Fibroblast of peridontal ligament (primary cell): ENCODE measurements at regions not wholly inside any gene's neighbourhood (a gene's known extent, or its start where the extent isn't known, plus 50 kb on each side); places are given as distances from the start of the nearest gene placed in this dataset.

Source experiments
- DNase-seq: peaks from one replicate; pipeline ENCODE4 v3.0.0-alpha.2; 2010; ENCODE audit errors: extremely low read depth

DNA sequence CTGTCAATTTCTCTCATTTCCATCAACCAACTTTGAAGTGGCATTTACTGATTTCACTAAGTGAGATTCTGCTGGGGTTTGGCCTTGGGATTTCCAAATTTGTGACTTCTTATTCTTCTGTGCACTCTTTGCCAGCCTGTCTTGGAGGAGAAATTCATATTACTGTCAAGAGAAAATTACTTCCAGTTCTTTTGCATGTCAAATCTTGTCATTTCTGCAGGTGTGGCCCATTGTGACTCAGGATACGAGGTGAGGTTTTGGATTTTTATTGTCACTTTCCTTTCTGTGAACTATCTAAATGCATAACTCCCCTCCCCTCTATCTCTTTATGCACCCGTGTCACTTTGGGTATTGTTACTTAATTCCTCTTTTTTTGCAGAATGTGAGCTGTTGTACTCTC is 102.6 kb upstream of the GUCY1A1 start:
- no peak for DNase-seq

DNA sequence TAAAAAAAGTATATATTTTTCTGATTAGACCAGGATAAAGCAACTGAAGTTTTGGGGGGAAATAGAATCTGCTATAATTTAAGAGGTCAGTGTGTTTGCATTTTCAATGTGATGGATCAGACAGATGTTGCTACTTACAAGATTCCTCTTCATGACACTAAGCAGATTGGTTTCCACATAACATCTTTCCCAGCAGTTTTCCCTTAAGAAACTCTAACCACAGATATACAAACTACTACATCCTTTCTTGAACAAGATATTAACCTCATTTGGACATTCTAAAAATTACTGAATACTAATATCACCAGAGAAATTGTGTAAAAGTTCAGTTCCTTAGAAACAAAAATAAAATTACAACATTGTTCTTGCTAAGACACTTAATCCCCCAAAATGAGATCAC is 106.7 kb upstream of the GUCY1A1 start:
- DNase-seq, result peak; percentile 49

DNA sequence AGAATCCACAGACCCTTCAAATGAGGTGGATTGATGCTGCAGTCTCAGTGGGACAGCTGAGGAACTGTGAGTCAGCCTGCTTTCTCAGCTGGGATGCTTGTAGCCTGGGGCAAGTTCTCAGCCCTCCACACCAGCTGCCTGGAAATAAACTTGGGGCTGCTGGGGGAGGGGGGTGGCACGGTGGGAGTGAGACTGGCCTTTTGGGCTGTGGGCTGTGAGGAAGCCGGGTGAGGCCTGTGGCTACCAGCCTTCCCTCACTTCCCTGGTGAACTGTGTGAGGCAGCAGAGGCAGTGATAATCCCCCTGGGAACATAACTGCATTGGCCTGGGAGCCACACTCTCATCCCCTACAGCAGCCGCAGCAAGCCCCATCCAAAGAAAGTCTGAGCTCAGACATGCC is 114.5 kb upstream of the GUCY1A1 start:
- DNase-seq, result peak; percentile 8

DNA sequence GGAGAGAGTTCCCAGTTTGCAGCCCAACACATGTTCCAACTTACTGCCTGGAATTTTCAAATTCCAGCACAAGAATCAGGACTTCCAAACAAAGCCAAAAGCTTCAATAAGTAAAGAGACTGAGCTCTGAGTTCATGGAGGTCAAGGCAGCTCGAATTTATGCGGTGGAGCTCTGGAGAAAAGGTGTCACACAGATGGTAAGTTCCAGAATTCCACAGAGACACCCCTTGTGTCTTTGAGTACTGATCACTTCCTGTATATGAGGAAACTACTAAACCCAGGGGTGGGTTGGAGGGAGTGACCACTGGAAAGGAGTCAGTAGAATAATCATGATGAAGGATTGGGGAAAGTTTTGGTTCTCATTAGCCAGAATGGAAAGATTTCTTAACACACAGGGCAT is 118.5 kb upstream of the GUCY1A1 start:
- peak; percentile 81 for DNase-seq

DNA sequence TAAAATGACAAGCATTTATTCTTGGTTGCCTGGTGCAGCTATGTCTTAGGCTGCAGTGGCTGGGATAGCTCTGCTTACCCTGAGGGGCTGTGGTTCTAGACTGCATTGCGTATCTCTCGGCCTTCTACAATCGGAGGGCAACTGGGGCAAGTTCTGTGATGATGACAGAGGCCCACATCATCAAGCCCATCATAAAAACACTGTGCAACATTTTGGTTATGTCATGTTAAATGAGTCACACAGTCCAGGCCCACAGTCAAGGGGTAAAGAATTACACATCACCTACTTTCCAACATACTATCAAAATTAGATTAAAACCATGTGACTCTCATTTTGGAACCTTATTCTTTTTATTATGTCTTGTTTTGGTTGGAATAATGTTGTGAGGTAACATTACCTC is 120.2 kb upstream of the GUCY1A1 start:
- DNase-seq, result peak; percentile 18

DNA sequence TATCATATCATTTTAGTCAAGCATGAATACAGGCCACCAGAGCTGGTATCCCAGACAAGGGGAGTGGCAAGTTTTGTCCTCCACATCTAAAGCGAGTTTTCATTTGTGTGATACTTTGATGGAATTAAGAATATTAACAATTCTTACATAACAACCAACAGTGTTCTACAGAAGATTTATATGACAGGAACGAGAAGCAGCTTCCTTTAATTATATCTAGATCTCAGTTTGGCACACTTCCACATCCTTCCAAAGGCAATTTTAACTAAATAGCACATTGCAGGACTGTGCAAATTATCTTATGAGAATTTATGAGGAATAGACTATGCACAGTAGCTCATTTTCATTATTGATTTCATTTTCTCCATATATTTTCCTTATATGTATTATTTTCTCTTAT is 121.2 kb upstream of the GUCY1A1 start:
- no peak for DNase-seq

DNA sequence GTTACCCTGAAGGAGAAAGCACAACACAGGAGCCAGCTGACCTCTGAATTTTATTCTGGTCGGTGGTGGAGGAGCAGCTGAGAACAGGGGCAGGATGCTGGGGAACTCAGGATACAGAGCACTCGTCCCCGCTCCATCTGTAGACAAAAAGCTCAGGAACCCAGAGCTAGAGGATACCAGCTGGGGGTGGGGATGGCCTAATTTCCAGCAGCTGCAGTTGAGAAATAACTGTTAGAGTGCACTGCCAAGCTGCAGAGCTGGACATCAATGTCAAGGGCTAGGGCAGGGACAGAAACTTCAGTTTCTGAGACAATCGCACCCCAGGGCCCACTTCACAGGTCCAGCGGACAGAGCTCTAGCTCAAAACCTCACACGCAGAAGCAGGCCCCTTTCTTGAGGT is 122.1 kb upstream of the GUCY1A1 start:
- no peak for DNase-seq

DNA sequence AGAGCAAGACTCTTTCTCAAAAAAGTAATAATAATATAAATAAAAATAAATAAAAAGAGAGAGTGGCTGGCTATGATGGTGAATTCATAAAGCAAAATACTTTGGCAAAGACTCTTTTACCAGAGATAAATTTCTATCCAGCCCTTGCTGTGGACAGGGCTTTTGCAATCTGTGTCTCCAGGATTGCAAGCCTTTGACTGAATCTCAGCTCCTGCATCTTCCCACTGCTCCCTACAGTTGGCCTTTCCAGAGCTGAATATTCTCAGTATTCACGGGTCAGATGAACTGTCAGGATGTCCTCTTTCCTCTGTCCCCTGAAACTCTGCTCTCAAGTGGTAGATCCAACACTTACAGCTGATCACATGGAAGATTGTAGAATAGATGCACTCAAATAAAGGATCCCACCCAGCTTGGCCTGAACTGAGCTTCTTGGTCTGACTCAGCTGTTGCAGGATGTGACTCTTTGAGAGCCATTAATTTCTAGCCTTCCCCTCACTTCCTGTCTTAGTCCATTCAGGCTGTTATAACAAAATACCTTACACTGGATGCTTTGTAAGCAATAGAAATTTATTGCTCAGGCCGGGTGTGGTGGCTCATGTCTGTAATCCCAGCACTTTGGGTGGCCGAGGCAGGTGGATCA is 123.4 kb upstream of the GUCY1A1 start:
- DNase-seq, result peak; percentile 22

DNA sequence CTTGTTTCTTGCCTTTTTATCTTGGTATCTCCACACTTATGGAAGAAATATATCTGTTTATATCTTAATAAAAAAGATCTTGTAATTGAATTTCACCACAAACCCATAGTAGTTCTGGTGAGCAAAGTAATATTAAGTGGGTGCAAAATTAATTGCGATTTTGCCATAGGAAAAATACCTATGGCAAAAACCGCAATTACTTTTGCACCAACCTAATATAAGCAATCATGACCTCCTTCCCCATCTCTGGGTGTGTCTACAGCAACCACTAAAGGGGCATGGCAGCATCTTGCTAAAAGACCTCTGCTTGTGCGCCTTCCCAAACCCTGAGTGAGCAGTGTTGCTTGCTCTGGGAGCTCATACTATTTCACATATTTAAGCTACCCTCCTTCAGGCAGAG is 124.2 kb upstream of the GUCY1A1 start:
- no peak for DNase-seq

DNA sequence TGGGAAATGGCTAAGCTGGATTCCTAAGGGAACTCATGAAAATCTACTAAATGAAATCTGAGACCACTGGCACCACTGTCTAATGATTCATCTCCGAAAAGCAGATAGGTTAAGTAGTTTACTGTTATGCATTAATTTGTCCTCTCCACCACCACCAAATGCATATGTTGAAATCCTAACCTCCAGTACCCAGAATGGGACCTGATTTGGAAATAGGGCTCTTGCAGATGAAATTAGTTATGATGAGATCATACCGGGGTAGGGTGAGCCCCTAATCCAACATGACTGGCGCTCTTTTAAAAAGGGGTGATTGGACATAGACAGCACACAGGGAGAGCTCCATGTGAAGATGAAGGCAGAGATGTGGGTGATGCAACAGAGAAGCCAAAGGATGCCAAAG is 124.9 kb upstream of the GUCY1A1 start:
- peak; percentile 8 for DNase-seq

DNA sequence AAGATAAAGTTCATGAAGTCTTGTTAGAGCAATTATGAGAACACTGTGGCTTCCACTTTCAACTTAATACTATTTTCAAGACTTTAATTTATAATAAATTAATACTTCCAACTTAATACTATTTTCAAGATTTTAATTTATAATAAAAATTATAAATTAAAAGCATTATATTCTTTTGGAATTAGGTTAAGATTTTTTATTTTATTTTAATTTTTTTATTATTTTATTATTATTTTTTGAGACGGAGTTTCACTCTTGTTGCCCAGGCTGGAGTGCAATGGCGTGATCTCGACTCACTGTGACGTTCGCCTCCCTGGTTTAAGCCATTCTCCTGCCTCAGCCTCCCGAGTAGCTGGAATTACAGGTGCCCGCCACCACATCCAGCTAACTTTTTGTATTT is 126.0 kb upstream of the GUCY1A1 start:
- no peak for DNase-seq

DNA sequence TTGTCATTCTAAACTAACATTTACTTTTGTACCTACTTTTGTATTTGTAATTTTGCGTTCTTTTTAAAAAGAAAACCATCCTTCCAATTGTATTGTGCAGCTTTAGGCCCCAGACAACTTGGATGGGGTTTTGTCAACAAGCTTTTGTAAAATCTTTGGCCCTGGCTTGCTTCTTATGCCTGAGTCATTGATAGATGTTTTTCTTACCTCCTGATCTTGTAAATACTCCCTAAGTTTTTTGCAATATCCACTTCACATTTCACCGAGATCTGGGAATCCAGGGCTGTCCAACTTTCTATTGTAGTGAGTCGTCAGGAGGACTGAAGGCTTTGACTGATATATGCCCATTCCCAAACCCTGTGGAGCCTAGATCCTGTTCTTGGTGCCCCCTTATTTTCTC is 126.9 kb upstream of the GUCY1A1 start:
- DNase-seq, result peak; percentile 40

DNA sequence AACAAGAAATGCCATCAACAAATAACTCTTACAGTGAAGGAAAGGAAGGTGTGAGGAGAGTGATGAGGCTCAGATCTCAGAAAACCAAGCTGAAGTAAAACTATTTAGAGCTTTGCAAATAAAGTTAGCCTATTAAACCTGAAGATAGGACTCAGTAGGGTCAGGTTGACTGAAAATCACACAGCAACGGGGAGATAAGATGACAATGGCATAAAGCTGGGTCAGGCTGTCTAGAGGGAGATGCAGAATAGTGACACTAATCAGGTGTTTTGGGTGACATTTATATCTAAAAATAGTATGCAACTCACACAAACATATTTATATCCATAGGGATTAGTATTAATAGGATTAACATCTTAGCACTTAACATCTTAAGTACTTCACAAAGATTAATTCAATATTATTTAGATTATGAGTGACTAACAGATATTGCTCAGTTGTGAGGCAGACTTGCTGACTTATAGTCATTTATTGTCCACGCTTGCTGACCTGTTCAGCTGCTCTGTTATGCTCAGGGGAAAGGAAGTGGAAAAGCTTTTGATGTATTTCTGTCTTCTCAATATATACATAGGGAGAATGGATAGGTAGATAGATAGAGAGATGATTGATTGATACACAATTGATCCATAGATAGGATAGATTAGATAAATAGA is 130.7 kb upstream of the GUCY1A1 start:
- no peak for DNase-seq

DNA sequence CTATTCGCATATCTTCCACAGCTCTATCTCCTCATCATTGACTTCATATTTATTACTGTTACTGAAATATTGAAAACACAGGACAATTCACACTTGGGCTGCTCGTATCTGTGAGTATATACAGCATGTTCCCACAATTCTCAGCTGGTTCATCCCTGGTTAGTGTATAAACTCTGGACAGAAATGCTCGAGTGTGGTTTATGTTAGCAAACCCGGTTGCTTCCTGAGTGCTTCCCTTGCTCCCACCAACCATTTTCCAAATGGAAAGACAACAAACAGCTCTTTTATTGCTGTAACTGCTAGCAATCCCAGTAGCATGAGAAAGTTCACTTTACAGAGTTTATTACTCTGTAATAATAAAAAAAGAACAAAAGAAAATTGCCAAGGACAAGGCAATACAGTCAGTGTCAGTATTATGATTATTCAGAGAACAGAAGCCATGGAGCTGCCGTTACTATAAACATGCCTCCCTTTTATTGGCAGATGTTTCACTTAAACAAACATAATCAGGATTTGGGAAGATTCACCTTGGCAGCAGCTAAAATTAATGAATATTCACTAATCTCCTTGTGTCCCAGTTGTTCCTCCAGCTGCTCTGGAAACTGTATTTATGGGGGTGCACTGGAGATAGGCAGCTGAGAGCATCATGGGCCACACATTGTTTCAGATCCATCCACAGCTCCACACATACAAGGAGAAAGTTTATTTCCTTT is 134.1 kb upstream of the GUCY1A1 start:
- peak; percentile 8 for DNase-seq

DNA sequence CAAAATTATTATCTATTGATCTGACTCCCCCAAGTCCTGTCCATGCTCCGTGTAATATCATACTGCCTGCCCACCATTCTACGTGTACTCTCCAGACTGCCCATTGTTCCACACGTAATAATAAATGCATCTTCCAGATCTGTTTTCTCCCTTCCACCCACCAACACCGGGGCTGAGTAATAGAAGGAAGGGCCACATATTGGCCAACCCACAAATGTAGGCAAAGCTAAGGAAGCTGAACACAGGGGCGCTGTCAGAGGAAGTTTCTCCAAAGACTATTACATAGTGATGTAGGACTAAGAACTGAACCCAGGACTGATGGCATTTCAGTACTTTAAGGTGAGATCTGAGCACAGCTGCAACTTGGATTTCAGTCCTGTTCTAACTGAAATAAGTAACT is 135.8 kb upstream of the GUCY1A1 start:
- no peak for DNase-seq

DNA sequence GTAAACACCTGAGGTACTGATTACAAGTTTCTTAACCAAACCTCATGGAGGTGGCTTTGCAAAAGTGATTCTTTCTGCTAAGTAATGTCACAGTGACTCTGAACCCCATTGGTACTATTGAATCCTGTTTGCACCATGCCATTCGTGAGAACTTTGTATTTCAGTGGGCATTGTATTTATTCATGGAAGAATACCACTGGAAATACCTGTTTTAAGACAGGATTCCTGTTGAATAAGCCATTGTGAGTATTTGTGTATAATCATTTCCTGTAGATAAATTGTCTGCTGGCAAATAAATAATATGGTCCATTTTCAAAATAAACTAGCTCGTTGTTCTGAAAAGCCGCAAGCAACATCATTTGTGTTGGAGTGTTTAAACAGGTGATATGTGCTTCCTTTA is 136.4 kb upstream of the GUCY1A1 start:
- no peak for DNase-seq

DNA sequence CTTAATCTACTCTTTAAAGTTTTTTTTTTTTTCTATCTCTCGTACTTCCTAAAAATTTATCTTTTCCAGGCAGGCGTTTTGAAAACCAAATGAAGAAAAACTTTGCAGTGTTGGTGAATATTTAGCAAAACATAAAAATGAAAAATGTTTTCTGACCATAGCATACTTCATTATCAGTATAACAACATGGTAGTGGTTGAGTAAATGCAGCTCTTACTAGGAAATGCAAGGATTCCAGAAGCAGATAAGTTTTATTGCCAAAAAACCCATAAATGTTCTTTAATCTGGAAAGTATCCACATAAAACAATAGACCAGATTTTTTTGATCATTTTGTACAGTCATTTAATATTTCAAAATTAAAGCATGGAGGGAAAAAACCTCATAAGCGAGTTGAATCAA is 136.9 kb upstream of the GUCY1A1 start:
- no peak for DNase-seq

DNA sequence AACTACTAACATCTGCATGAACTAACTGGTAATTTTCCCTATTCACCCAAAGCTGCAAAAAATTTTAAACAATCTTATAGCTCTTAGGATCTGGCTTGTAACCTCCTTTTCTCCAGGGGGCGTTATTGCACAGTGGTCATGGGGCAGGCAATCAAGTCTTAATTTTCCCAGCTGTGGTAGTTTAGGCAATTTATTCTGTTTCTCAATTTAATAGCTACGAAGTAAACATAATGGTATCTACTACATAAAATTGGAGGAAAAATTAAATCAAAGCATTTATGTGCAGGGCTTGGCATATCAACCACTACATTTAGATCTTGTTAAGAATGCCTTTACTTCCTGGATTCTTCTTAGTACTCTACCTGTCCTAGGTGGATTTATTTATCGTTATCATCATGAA is 137.4 kb upstream of the GUCY1A1 start:
- DNase-seq, result peak; percentile 50

DNA sequence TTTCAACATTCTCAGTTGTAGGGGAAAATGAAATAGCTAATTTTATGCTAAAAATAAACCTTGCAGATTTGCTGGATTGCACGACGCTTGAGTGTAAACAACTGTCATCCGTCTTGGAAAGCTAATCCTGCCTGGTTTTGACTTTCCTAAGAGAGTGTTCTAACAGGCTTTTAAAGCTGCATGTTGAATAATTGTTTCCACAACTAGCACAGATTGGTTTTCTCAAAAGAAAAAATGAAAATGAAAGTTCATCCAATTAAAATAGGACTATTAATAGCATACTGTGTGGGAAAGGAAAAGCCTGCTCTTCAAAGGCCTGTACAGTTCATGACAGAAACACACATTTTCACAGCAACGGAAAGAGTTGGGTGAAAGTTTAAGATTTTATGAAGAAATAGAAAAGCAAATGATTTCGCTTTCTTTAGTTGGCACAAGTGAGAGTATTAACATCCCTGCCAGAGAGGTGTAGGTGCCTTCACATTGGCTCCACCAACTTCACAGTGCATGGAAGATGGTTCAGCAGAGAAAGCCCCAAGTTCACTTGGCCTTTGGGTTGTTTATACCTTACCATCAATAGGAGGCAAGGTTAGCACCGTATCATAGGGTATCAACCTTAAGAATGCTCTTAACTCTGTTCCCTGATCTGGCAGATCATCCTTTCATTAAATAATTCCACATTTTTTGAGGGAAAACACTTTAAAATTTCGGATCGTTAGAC is 140.0 kb upstream of the GUCY1A1 start:
- DNase-seq, result peak; percentile 79

DNA sequence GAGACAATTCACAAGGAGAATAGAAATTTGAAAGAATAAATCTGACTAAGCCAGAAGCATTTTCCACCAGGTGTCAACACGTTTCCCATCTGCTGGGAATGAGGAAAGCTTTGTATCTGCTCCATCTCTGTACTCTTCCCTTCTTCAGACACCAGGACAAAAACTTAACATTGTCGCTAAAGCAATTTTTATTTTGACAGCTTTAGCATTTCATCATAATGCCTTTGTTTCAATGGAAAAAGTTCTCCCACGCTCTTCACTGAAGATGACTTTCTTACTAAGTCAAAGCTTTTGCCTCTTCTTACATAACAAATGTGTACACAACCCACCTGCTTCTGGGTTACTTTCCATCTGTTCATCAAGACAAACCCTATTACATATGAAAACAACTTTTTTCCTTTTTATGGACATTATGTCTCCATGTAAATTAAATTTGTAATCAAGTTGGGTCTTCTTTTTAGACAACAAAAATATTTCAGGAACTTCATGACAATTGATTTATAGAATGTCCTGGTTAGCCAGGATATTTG is 141.7 kb upstream of the GUCY1A1 start:
- no peak for DNase-seq

DNA sequence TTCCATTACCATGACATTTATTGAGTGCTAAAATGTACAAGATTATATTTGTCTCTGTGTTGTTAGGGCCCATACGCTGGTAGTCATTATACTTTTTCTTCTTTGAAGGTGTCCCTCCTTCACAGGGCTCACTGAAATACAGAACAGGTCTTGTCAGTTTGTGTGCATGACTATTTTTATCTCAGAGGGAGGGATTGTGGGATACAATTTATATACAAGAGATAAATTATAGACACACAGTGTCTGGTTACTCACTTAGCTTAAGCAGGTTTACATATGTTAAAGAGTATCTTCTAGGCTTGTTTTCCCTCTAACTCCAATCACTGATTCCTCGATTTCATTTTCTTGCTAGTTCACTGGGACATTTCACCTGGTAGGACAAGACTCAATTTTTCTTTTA is 143.3 kb upstream of the GUCY1A1 start:
- DNase-seq, result no peak

DNA sequence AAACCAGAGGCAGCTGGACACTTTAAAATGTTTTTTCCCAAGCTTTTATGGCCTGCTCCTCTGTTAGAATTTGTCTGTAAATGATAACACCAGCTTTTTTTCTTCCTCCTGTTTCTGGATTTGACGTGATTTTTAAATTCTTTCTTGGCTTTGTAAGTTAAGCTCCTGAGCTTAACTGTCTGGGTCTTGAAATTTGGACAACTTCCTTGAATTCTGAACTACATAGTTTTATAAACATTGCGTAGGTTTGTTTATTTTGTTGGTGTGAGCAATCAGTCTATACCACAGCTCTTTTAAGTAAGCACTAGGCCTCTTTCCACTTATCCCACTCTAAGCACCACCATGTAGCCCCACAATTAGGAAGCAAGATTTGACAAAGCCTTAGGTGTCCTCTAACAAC is 144.4 kb upstream of the GUCY1A1 start:
- DNase-seq, result peak; percentile 84
